MM.1S (cell line): ENCODE measurements at regions not wholly inside any gene's neighbourhood (a gene's known extent, or its start where the extent isn't known, plus 50 kb on each side); places are given as distances from the start of the nearest gene placed in this dataset.

Experiments
- DNase-seq: peaks from one replicate; pipeline ENCODE4 v3.0.0-alpha.2; 2015
- H2AFZ ChIP-seq: fragments of 300-600 bp; sonication (generic); 2 replicates; pipeline ENCODE4 v1.6.0; 2016; ENCODE audit warnings: antibody characterized with exemption, low read length
- H3F3A ChIP-seq: fragments of 300-600 bp; sonication (generic); 2 replicates; pipeline ENCODE4 v1.6.1; 2016; ENCODE audit warnings: mild to moderate bottlenecking, antibody characterized with exemption, low read length, moderate library complexity, mixed read lengths; ENCODE audit not compliant: insufficient read depth
- H3K27ac ChIP-seq: fragments of 300-600 bp; sonication (generic); 2 replicates; pipeline ENCODE4 v1.5.1; 2016; ENCODE audit warnings: mild to moderate bottlenecking, low read length
- H3K27me3 ChIP-seq: fragments of 300-600 bp; sonication (generic); replicated peaks from 2 replicates; pipeline ENCODE4 v1.6.0; 2016; ENCODE audit warnings: low read length; ENCODE audit not compliant: insufficient read depth
- H3K36me3 ChIP-seq: fragments of 300-600 bp; sonication (generic); replicated peaks from 2 replicates; pipeline ENCODE4 v1.6.1; 2016; ENCODE audit warnings: mild to moderate bottlenecking, low read length, mixed read lengths; ENCODE audit not compliant: insufficient read depth
- H3K4me1 ChIP-seq: fragments of 300-600 bp; sonication (generic); 2 replicates; pipeline ENCODE4 v1.6.1; 2016; ENCODE audit warnings: low read length, mixed read lengths
- H3K4me2 ChIP-seq: fragments of 300-600 bp; sonication (generic); 2 replicates; pipeline ENCODE4 v1.6.0; 2016; ENCODE audit warnings: low read depth, low read length
- H3K4me3 ChIP-seq: fragments of 300-600 bp; sonication (generic); 2 replicates; pipeline ENCODE4 v1.5.1; 2016; ENCODE audit warnings: low read length, mixed read lengths
- H3K79me2 ChIP-seq: fragments of 300-600 bp; sonication (generic); 2 replicates; pipeline ENCODE4 v1.6.1; 2016; ENCODE audit warnings: mixed run types, low read length, mixed read lengths
- H3K9ac ChIP-seq: fragments of 300-600 bp; sonication (generic); 2 replicates; pipeline ENCODE4 v1.6.1; 2016; ENCODE audit warnings: low read length, mixed read lengths
- H3K9me2 ChIP-seq: fragments of 300-600 bp; sonication (generic); replicated peaks from 2 replicates; pipeline ENCODE4 v1.6.1; 2016; ENCODE audit warnings: mild to moderate bottlenecking, low read length, mixed read lengths; ENCODE audit not compliant: insufficient read depth
- H3K9me3 ChIP-seq: fragments of 300-600 bp; sonication (generic); replicated peaks from 2 replicates; pipeline ENCODE4 v1.6.1; 2016; ENCODE audit warnings: mild to moderate bottlenecking, low read length, mixed read lengths; ENCODE audit not compliant: insufficient read depth
- H4K20me1 ChIP-seq: fragments of 300-600 bp; sonication (generic); 2 replicates; pipeline ENCODE4 v1.6.1; 2016; ENCODE audit warnings: mild to moderate bottlenecking, low read length, moderate library complexity, mixed read lengths; ENCODE audit not compliant: insufficient read depth
- CTCF ChIP-seq: fragments of 300-600 bp; sonication (generic); IDR thresholded peaks from 2 replicates; pipeline ENCODE4 v1.5.1; 2016; ENCODE audit warnings: antibody characterized with exemption, low read length, mixed read lengths
- EZH2 ChIP-seq: fragments of 300-600 bp; sonication (generic); optimal IDR thresholded peaks from 2 replicates; pipeline ENCODE3; 2017; ENCODE audit warnings: low read depth, mild to moderate bottlenecking, antibody characterized with exemption, low read length, mixed read lengths
- EZH2phosphoT487 ChIP-seq: fragments of 300-600 bp; sonication (generic); IDR thresholded peaks from 2 replicates; pipeline ENCODE4 v1.6.1; 2018; ENCODE audit warnings: antibody characterized with exemption, low read length

DNA sequence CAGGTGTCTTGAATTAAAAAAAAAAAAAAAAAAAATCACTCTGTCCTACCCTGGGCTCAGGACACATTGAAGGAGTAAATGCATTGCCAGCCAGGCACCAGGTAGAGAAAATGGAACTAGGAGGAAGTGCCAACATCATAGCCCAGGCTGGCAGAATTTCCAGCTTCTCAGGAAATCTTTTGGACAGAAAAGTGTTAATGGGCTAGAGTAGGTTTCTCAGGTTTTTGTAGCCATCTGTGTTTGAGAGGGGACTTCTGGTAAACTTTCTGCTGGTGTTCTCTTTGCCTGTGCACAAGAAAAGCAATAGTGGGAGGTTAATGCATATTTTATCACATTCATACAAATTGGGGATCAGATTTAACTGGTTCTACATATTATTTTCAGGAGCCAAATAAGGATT, 678.3 kb upstream of the NRSN1 start:
- DNase-seq, result no peak
- no peak for TF ChIP-seq EZH2
- no peak for TF ChIP-seq EZH2phosphoT487
- no peak for TF ChIP-seq CTCF
- Histone ChIP-seq H3K4me1 (peaks cover 24% of the 10 kb centered on the region), H4K20me1 (no peaks in the 10 kb centered on the region), H3F3A (no peaks in the 10 kb centered on the region), H3K9me3 (no peaks in the 10 kb centered on the region), H3K4me2 (peak overlapping the region; percentile 28; the same call in 1 of the 2 replicates), H3K9ac (no peak overlapping the region), H2AFZ (0 out of 2 replicates have a peak overlapping the region, but pooled peaks have one; percentile 35), H3K27me3 (no peaks in the 10 kb centered on the region), H3K79me2 (no peaks in the 10 kb centered on the region), H3K4me3 (no peak overlapping the region), H3K36me3 (no peaks in the 10 kb centered on the region), H3K9me2 (no peaks in the 10 kb centered on the region), H3K27ac (no peak overlapping the region)

DNA sequence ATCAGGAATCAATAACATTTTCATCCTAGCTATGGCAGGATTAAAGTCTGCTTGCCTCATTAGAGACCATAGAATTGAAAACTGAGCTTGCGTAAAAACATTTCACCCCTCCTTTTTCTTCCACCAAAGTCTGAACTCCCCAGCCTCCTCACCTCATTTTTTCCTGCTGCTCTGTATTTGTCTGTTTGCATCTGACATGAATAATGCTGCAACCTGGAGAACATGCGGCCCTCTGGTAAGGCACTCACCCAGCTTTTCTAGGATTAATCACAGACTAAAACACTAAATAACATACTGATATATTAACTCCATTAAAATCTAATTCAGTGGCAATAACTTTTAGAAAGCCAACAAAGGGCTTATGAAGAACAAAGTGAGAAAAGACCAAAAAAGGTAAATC, 677.7 kb upstream of the NRSN1 start:
- H3K4me2 ChIP-seq, result no peak overlapping the region
- no peaks in the 10 kb centered on the region for H3K79me2 ChIP-seq
- no peak for DNase-seq
- no peak overlapping the region for H3K4me3 ChIP-seq
- H4K20me1 ChIP-seq, result no peaks in the 10 kb centered on the region
- TF ChIP-seq EZH2phosphoT487, result no peak
- TF ChIP-seq CTCF, result no peak
- TF ChIP-seq EZH2, result no peak
- no peak overlapping the region for H2AFZ ChIP-seq
- H3F3A ChIP-seq, result no peaks in the 10 kb centered on the region
- no peak overlapping the region for H3K9ac ChIP-seq
- no peaks in the 10 kb centered on the region for H3K27me3 ChIP-seq
- no peaks in the 10 kb centered on the region for H3K9me3 ChIP-seq
- H3K9me2 ChIP-seq, result no peaks in the 10 kb centered on the region
- H3K4me1 ChIP-seq, result peaks cover 24% of the 10 kb centered on the region
- no peak overlapping the region for H3K27ac ChIP-seq
- H3K36me3 ChIP-seq, result no peaks in the 10 kb centered on the region

- Histone ChIP-seq H3K9me3 (no peaks in the 10 kb centered on the region), H3K4me1 (no peaks in the 10 kb centered on the region), H3K27me3 (no peaks in the 10 kb centered on the region), H2AFZ (no peak overlapping the region), H3K9ac (no peak overlapping the region), H3K4me3 (no peak overlapping the region), H3K27ac (no peak overlapping the region), H3K79me2 (no peaks in the 10 kb centered on the region), H3K4me2 (no peak overlapping the region), H3K9me2 (no peaks in the 10 kb centered on the region), H3K36me3 (no peaks in the 10 kb centered on the region), H3F3A (no peaks in the 10 kb centered on the region), H4K20me1 (no peaks in the 10 kb centered on the region)
- TF ChIP-seq CTCF (no peak), EZH2phosphoT487 (no peak), EZH2 (no peak)
- DNase-seq, result no peak
Observed at GRCh38 chr6:23454080-23454976, 671.7 kb upstream of the NRSN1 start.
